LNCaP clone FGC (cell line): ENCODE measurements at regions not wholly inside any gene's neighbourhood (a gene's known extent, or its start where the extent isn't known, plus 50 kb on each side); places are given as distances from the start of the nearest gene placed in this dataset.
"Not testable (repeated sequence)": the region's sequence is repeated elsewhere in the genome, so short reads cannot be mapped to it uniquely, and the experiment has no call there.

Experiments used
- DNase-seq: peaks from one replicate; pipeline ENCODE4 v3.0.0-alpha.2; 2011; ENCODE audit warnings: low read depth
- H3K4me3 ChIP-seq: 2 replicates; pipeline ENCODE4 v1.5.1; 2011; ENCODE audit warnings: mild to moderate bottlenecking, low read depth, low read length, control low read depth

GRCh38 chr1:143855867-143856266, 115.9 kb downstream of the FAM72C start:
- DNase-seq, H3K4me3 ChIP-seq: not testable (repeated sequence)

GRCh38 chr1:143854069-143854468, 117.7 kb downstream of the FAM72C start:
- H3K4me3 ChIP-seq, DNase-seq: not testable (repeated sequence)

GRCh38 chr1:143850637-143851036, 121.1 kb downstream of the FAM72C start:
- DNase-seq, H3K4me3 ChIP-seq: not testable (repeated sequence)

- not testable (repeated sequence) for H3K4me3 ChIP-seq, DNase-seq
These were observed 122.9 kb downstream of the FAM72C start for GRCh38 chr1:143848859-143849258.

GRCh38 chr1:143845193-143845592, 126.6 kb downstream of the FAM72C start:
- H3K4me3 ChIP-seq, DNase-seq: not testable (repeated sequence)

- DNase-seq, H3K4me3 ChIP-seq: not testable (repeated sequence)
These were observed 129.7 kb downstream of the FAM72C start for GRCh38 chr1:143842058-143842457.

GRCh38 chr1:143839182-143839581, 132.6 kb downstream of the FAM72C start:
- not testable (repeated sequence) for H3K4me3 ChIP-seq, DNase-seq

- not testable (repeated sequence) for H3K4me3 ChIP-seq, DNase-seq
These were observed 133.2 kb downstream of the FAM72C start for GRCh38 chr1:143838598-143838929.

GRCh38 chr1:143837924-143838597, 133.7 kb downstream of the FAM72C start:
- H3K4me3 ChIP-seq, DNase-seq: not testable (repeated sequence)

GRCh38 chr1:143833376-143833775, 138.4 kb downstream of the FAM72C start:
- not testable (repeated sequence) for DNase-seq, H3K4me3 ChIP-seq

GRCh38 chr1:143832379-143832716, 139.4 kb downstream of the FAM72C start:
- not testable (repeated sequence) for DNase-seq, H3K4me3 ChIP-seq

GRCh38 chr1:143831479-143832378, 140.1 kb downstream of the FAM72C start:
- not testable (repeated sequence) for H3K4me3 ChIP-seq, DNase-seq

GRCh38 chr1:143826162-143826561, 145.6 kb downstream of the FAM72C start:
- H3K4me3 ChIP-seq, DNase-seq: not testable (repeated sequence)

GRCh38 chr1:143824266-143824665, 147.5 kb downstream of the FAM72C start:
- not testable (repeated sequence) for DNase-seq, H3K4me3 ChIP-seq

GRCh38 chr1:143820058-143820457, 151.7 kb downstream of the FAM72C start:
- DNase-seq, H3K4me3 ChIP-seq: not testable (repeated sequence)

GRCh38 chr1:143816369-143816768, 155.4 kb downstream of the FAM72C start:
- not testable (repeated sequence) for DNase-seq, H3K4me3 ChIP-seq

GRCh38 chr1:143805374-143805773, 166.4 kb downstream of the FAM72C start:
- not testable (repeated sequence) for H3K4me3 ChIP-seq, DNase-seq

- DNase-seq, H3K4me3 ChIP-seq: not testable (repeated sequence)
These were observed 167.0 kb downstream of the FAM72C start for GRCh38 chr1:143804707-143805356.

- H3K4me3 ChIP-seq = peak overlapping the region; percentile 45
- not testable (repeated sequence) for DNase-seq
These were observed 167.8 kb downstream of the FAM72C start for GRCh38 chr1:143803927-143804411.

GRCh38 chr1:143803095-143803494, 168.7 kb downstream of the FAM72C start:
- not testable (repeated sequence) for DNase-seq, H3K4me3 ChIP-seq
